HG02642 (cell line): ENCODE measurements at regions not wholly inside any gene's neighbourhood (a gene's known extent, or its start where the extent isn't known, plus 50 kb on each side); places are given as distances from the start of the nearest gene placed in this dataset.

Experiments
- ATAC-seq: cut with Tn5 transposase; IDR thresholded peaks from one replicate; pipeline ENCODE4 v1.9.1; 2021; ENCODE audit warnings: mild to moderate bottlenecking; ENCODE audit not compliant: unreplicated experiment, poor library complexity

GRCh38 chrX:6708676-6709380 lies 173.9 kb upstream of the VCX3A start:
- ATAC-seq = no peak

GRCh38 chrX:6708041-6708440 lies 173.1 kb upstream of the VCX3A start:
- no peak for ATAC-seq

- no peak for ATAC-seq
Observed at GRCh38 chrX:6707497-6707896, 172.6 kb upstream of the VCX3A start.

- ATAC-seq = no peak
Observed at GRCh38 chrX:6701085-6701484, 166.2 kb upstream of the VCX3A start.

GRCh38 chrX:6695717-6696116 lies 160.8 kb upstream of the VCX3A start:
- ATAC-seq = no peak

- no peak for ATAC-seq
Observed at GRCh38 chrX:6694977-6695376, 160.1 kb upstream of the VCX3A start.

- no peak for ATAC-seq
Observed at GRCh38 chrX:6694221-6694620, 159.3 kb upstream of the VCX3A start.

- ATAC-seq = no peak
Observed at GRCh38 chrX:6693051-6693450, 158.1 kb upstream of the VCX3A start.

GRCh38 chrX:6685489-6685888 lies 150.6 kb upstream of the VCX3A start:
- no peak for ATAC-seq

GRCh38 chrX:6683353-6683752 lies 148.4 kb upstream of the VCX3A start:
- no peak for ATAC-seq

GRCh38 chrX:6681521-6682145 lies 146.7 kb upstream of the VCX3A start:
- no peak for ATAC-seq

GRCh38 chrX:6679988-6680387 lies 145.1 kb upstream of the VCX3A start:
- ATAC-seq = no peak

GRCh38 chrX:6679550-6679949 lies 144.6 kb upstream of the VCX3A start:
- ATAC-seq = no peak

- no peak for ATAC-seq
Observed at GRCh38 chrX:6678313-6678712, 143.4 kb upstream of the VCX3A start.

GRCh38 chrX:6674734-6675133 lies 139.8 kb upstream of the VCX3A start:
- no peak for ATAC-seq

GRCh38 chrX:6667048-6667768 lies 132.3 kb upstream of the VCX3A start:
- no peak for ATAC-seq

- ATAC-seq = no peak
Observed at GRCh38 chrX:6666624-6667023, 131.7 kb upstream of the VCX3A start.

- ATAC-seq = no peak
Observed at GRCh38 chrX:6661736-6662135, 126.8 kb upstream of the VCX3A start.

- ATAC-seq = no peak
Observed at GRCh38 chrX:6660567-6661264, 125.8 kb upstream of the VCX3A start.

- ATAC-seq = no peak
Observed at GRCh38 chrX:6645216-6645615, 110.3 kb upstream of the VCX3A start.

- ATAC-seq = no peak
Observed at GRCh38 chrX:6644411-6644810, 109.5 kb upstream of the VCX3A start.
